Stimulated activated naive CD4-positive, alpha-beta T cell treated with Interleukin-2 at 50 U/mL for 16 hours (primary cell): ENCODE measurements at regions not wholly inside any gene's neighbourhood (a gene's known extent, or its start where the extent isn't known, plus 50 kb on each side); places are given as distances from the start of the nearest gene placed in this dataset.

Experiments used
- DNase-seq: peaks from one replicate; lab custom pipeline; 2025; lab: John Stamatoyannopoulos, UW

DNA sequence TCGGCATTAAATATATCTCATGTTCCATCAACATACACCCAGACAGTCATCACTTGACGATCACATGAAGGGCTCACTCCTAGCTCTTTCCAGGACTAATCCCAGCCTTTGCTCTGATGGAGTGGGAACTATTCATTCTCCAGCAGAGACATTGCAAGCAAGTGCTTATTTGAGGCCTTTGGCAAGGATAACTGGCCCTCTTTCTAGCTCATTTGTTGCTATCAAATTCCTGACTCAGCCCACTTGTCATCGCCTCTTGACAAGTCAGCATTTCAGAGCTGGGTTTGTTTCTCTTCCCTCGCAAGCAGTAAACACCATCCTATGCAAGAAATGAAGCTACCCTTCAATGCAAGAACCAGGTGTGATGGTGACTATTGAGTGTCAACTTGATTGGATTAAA, 1165.7 kb upstream of the AUTS2 start:
- no peak for DNase-seq

DNA sequence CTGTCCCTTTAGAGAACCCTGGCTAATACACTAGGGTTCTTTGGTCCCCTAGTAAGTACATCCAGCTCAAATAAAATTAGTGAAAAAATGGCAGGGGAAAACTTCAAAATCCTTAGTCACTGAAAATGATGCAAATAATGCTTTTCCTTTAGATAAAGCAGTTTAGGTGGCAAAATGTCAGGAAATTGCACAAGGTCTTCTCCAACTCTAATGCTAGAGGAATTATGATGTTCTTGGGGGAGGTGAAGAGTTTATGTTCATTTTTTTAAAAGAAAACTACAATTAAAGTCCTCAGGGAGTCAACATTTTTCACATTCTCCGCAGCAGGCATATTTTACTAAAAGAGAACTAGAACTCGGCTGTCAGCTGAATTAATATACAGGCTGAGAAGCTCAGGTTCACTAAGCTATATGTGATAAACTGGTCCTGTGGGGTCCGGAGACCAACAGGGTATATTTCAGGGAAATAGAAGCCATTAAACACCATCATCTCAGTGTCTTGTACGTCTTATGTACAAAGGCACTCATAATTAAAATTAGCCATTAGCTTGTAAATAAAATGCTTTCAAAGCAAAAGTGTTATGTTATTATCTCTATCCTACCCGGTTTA, 1164.7 kb upstream of the AUTS2 start:
- DNase-seq, result no peak

DNA sequence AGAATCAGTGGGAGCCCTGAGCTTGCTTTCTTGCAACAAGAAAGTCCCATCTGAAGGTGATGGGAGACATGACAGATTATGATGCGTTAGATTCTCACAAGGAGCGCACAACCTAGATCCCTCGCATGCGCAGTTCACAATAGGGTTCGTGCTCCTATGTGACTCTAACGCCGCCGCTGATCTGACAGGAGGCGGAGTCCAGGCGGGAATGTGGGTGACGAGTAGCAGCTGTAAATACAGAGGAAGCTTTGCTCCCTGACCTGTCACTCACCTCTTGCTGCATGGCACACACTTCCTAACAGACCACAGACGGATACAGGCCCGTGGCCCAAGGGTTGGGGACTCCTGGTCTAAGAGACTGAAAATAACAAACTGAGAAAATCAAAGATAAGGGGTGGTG, 1163.4 kb upstream of the AUTS2 start:
- DNase-seq, result no peak

GRCh38 chr7:68438016-68438415, 1160.3 kb upstream of the AUTS2 start:
- no peak for DNase-seq

DNA sequence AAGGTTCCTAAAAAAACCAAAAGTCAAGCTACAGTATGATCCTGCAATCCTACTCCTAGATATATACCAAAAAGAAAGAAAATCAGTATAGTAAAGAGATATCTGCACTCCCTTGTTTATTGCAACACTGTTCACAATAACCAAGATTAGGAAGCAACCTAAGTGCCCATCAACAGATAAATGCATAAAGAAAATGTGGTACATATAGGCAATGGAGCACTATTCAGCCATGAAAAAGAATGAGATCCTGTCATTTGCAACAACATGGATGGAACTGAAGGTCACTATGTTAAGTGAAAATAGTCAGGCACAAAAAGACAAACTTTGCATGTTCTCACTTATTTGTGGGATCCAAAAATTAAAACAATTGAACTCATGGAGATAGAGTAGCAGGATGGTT, 1159.5 kb upstream of the AUTS2 start:
- DNase-seq, result no peak

DNA sequence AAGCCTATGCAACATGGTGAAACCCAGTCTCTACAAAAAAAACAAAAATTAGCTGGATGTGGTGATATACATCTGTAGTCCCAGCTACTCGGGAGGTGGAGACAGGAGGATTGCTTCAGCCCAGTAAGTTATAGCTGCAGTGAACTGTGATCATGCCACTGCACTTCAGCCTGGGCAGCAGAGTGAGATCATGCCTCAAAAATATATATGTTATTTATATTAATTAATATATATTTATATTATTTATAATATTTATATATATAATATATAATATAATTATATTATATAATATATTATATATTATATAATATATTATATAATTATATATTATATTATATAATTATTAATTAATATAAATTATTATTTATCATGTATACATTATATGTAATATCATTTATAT, 1158.4 kb upstream of the AUTS2 start:
- DNase-seq, result no peak

DNA sequence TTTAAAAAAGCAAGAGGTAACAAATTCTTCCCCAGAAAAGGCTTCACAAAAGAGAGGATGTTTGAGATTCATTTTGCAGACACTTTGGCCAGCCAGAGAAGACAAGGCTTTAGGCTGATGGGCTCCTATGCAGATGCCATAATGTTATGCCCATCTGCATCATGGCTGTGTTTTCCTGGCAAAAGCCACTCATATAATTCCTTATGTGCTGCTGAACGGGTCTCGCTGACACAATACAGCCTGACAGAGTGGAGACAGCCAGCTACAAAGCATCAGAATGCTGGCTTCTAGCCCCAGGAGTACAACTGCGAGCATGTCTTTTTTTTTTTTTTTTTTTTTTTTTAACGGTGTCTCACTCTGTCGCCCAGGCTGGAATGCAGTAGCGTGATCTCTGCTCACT, 1157.4 kb upstream of the AUTS2 start:
- DNase-seq, result no peak

GRCh38 chr7:68441645-68442044, 1156.6 kb upstream of the AUTS2 start:
- no peak for DNase-seq

- no peak for DNase-seq
These were observed 1155.2 kb upstream of the AUTS2 start for GRCh38 chr7:68442931-68443631.

DNA sequence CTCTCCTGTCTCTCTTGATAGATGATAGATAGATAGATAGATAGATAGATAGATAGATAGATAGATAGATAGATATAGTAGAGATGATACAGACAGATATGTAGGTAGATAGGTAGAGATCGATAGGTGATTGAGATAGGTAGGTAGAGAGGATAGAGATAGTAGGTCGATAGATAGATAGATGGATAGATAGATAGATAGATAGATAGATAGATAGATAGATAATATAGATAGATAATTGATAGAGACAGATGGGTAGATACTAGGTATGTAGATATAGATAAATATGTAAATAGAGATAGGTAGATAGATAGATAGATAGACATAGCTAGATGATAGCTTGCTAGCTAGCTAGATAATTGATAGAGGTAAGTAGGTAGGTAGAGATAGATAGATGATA, 1154.2 kb upstream of the AUTS2 start:
- DNase-seq, result no peak

- DNase-seq, result no peak
These were observed 1153.3 kb upstream of the AUTS2 start for GRCh38 chr7:68444956-68445355.

DNA sequence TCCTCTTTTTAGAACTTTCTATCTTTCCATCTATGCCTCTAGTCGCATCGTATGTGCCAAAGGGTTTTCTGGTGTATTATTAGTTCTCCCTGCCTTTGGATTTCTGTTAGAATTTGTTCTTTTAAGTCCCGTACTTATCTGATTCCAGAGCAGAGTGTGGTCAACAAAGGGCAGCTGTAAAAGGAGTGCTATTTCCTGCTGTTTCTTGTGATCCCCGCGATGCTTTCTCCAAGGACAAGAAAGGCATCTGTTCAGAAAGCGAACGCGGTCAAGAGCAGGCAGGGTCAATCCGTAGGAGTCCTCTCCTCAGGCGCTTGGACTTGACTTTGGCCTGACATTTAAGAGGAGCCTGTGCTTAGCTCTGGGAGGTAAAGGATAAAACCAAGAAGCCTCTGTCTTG, 1152.1 kb upstream of the AUTS2 start:
- no peak for DNase-seq

DNA sequence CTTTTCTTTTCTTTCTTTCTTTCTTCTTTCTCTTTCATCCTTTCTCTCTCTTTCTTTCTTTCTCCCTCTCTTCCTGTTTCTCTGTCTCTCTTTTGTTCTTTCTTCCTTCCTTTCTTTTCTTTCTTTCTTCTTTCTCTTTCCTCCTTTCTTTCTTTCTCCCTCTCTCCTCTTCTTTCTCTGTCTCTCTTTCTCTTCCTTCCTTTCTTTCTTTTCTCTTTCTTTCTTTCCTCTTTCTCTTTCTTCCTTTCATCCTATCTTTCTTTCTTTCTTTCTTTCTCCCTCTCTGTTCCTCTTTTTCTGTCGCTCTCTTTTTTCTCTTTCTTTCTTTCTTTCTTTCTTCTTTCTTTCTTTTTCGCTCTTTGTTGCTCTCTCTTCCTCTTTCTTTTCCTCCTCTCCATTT, 1149.2 kb upstream of the AUTS2 start:
- DNase-seq, result no peak

- DNase-seq, result no peak
These were observed 1148.5 kb upstream of the AUTS2 start for GRCh38 chr7:68449816-68450215.

- DNase-seq, result no peak
These were observed 1143.3 kb upstream of the AUTS2 start for GRCh38 chr7:68454931-68455330.

DNA sequence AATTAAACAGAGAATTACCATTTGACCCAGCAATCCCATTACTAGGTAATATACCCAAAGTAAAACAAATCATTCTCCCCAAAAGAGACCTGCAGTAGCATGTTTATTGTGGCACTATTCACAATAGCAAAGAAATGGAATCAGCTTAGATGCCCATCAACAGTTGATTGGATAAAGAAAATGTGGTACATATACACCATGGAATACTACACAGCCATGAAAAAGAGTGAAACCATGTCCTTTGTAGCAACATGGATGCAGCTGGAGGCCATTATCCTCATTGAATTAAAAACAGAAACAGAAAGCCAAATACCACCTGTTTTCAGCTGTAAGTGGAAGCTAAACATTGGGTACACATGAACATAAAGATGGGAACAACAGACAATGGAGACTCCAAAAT, 1141.8 kb upstream of the AUTS2 start:
- DNase-seq, result no peak

DNA sequence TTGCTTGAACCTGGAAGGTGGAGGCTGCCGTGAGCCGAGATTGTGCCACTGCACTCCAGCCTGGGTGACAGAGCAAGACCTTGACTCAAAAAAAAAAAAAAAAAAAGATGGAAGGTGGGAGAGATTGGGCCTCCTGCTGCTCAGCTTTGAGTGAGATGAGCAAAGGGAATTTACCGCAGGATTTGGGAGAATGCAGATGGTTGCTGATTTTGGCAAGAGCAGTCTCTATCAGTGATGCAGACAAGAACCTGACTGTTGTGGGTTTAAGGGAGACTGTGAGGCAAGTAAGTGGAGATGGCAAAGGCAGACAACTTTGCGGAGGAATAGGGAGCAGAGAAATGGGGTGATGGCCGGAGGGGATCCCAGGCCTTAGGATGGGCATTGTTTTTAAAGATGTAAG, 1140.8 kb upstream of the AUTS2 start:
- no peak for DNase-seq

GRCh38 chr7:68458010-68458908, 1140.0 kb upstream of the AUTS2 start:
- DNase-seq, result no peak

DNA sequence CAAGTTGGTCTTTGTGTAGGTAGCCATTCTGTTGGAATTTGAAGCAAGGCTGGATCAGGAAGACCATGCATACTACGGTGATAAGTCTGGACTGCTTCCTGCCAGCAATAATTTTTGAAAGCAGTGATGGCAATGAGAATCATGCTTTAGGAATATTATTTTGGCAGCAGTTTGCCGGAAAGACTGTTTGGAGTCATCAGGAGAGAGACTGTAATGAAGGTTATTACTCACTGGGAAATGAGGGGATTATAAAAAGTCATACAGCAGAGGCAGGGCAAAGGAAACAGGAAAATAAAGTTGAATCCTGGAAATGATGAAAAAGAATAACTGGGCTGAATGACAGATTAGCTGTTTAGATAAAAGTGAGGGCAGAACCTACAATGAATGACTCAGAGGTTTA, 1136.8 kb upstream of the AUTS2 start:
- DNase-seq, result no peak

GRCh38 chr7:68470836-68471435, 1127.3 kb upstream of the AUTS2 start:
- DNase-seq, result no peak

DNA sequence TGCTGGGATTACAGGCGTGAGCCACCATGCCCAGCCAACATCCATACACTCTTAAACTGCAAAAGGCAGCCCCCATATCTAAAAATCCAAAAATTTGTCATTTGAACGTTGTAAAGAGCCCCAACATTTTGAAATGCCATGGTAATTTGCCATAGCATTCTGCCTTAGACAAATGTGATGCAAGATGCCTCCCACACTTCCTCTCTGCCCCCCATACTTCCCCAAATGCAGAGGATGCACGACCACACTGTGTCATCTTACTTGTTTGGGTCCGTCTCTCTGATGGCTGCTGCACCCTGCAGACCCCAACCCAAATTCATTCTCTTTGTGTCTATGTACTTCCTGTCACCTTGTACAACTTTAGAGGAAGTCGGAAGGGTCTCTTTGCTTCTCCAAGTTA, 1125.6 kb upstream of the AUTS2 start:
- no peak for DNase-seq

GRCh38 chr7:68474661-68475216, 1123.5 kb upstream of the AUTS2 start:
- no peak for DNase-seq
